Keratinocyte (primary cell): ENCODE measurements at regions not wholly inside any gene's neighbourhood (a gene's known extent, or its start where the extent isn't known, plus 50 kb on each side); places are given as distances from the start of the nearest gene placed in this dataset.

ENCODE experiments used
- DNase-seq: peaks from one replicate; pipeline ENCODE4 v3.0.0-alpha.2; 2011; ENCODE audit warnings: low read depth, missing footprints, low spot score
- FAIRE-seq: peaks from 2 replicates; lab custom pipeline; 2011; peaks lifted over from hg19 to GRCh38; lab: Jason Lieb, UNC
- H2AFZ ChIP-seq: 2 replicates; pipeline ENCODE4 v1.6.0; 2012; ENCODE audit warnings: low read length, control low read depth, inconsistent platforms; ENCODE audit not compliant: control insufficient read depth
- H3K27ac ChIP-seq: 2 replicates; pipeline ENCODE4 v1.5.1; 2011; ENCODE audit warnings: low read length; ENCODE audit not compliant: control insufficient read depth, insufficient read depth
- H3K27me3 ChIP-seq: 3 replicates; pipeline ENCODE4 v1.6.0; 2011; ENCODE audit warnings: low read length; ENCODE audit not compliant: control insufficient read depth, insufficient read depth; ENCODE audit errors: extremely low read depth
- H3K36me3 ChIP-seq, 2 experiments: 2 replicates in 1 of 2; 3 replicates in 1 of 2; pipeline ENCODE4 v1.5.1; 2011; ENCODE audit warnings: low read length in 2 of 2, mild to moderate bottlenecking in 1 of 2; ENCODE audit not compliant: control insufficient read depth in 2 of 2, insufficient read depth in 2 of 2; ENCODE audit errors: extremely low read depth in 1 of 2
- H3K4me1 ChIP-seq: 3 replicates; pipeline ENCODE4 v1.5.1; 2011; ENCODE audit warnings: low read length; ENCODE audit not compliant: control insufficient read depth, insufficient read depth; ENCODE audit errors: extremely low read depth
- H3K4me2 ChIP-seq: 3 replicates; pipeline ENCODE4 v1.6.0; 2011; ENCODE audit warnings: low read depth, low read length; ENCODE audit not compliant: control insufficient read depth, insufficient read depth; ENCODE audit errors: extremely low read depth
- H3K4me3 ChIP-seq, 3 experiments: fragments of 200-600 bp in 1 of 3; sonication (generic) in 1 of 3; 2 replicates in 2 of 3; 3 replicates in 1 of 3; pipeline ENCODE4 v1.5.1; 2011 to 2016; ENCODE audit warnings: low read length in 3 of 3, mild to moderate bottlenecking in 3 of 3, control low read depth in 2 of 3, inconsistent platforms in 1 of 3, low read depth in 1 of 3, mixed read lengths in 1 of 3, mixed run types in 1 of 3, moderate library complexity in 1 of 3; ENCODE audit not compliant: control insufficient read depth in 2 of 3, insufficient read depth in 2 of 3; ENCODE audit errors: extremely low read depth in 1 of 3
- H3K79me2 ChIP-seq: 2 replicates; pipeline ENCODE4 v1.6.0; 2012; ENCODE audit warnings: low read length; ENCODE audit not compliant: control insufficient read depth, insufficient read depth
- H3K9ac ChIP-seq: 3 replicates; pipeline ENCODE4 v1.6.0; 2011; ENCODE audit warnings: low read length; ENCODE audit not compliant: control insufficient read depth, insufficient read depth; ENCODE audit errors: extremely low read depth
- H3K9me1 ChIP-seq: 3 replicates; pipeline ENCODE4 v1.6.0; 2011; ENCODE audit warnings: low read length; ENCODE audit not compliant: control insufficient read depth, insufficient read depth; ENCODE audit errors: extremely low read depth
- H3K9me3 ChIP-seq: 2 replicates; pipeline ENCODE4 v1.5.1; 2012; ENCODE audit warnings: low read depth, low read length; ENCODE audit not compliant: control insufficient read depth
- H4K20me1 ChIP-seq: 3 replicates; pipeline ENCODE4 v1.6.0; 2011; ENCODE audit warnings: low read length; ENCODE audit not compliant: control insufficient read depth, insufficient read depth; ENCODE audit errors: extremely low read depth
- EZH2 ChIP-seq: IDR thresholded peaks from one replicate; pipeline ENCODE4 v1.6.1; 2012; ENCODE audit warnings: inconsistent platforms, mild to moderate bottlenecking, low read length, moderate library complexity
- dilution Hi-C: fragments of 300-500 bp; cut with MboI; formaldehyde crosslinking; loops from one replicate; pipeline ENCODE4 v1.7.0; 2020; ENCODE audit warnings: low sequenced_read_pairs; ENCODE audit not compliant: extremely low pct_ligation_motif_present
- TF ChIP-seq, protein P1 (sequence below), 3 experiments: IDR thresholded peaks in 1 of 3; conservative IDR thresholded peaks in 1 of 3; optimal IDR thresholded peaks in 1 of 3; 2 replicates in 2 of 3; 3 replicates in 1 of 3; pipeline versions ENCODE3 to v1.5.1; 2011; ENCODE audit warnings: low read length in 3 of 3, mild to moderate bottlenecking in 3 of 3, moderate library complexity in 2 of 3, control low read depth in 1 of 3, inconsistent platforms in 1 of 3; ENCODE audit not compliant: insufficient read depth in 2 of 3; ENCODE audit errors: extremely low read depth in 1 of 3

DNA sequence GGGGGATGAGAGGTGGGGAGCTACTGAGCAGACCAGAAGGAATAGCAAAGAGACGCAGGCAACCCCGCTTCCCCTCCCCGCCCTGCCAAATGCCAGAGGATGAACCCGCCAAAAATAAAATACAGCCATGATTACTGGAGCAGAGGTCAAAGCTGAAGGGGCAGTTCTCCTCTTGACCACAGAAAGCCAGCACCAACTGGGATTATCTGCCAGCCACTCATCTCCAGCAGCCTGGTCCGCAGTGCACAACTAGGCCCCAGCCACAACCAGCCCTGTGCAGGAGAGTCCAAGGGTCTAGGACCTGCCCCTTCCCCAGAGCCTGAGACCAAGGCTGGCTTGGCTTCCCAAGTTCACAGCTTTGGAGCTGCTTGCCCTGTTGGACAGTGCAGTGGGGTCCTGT, 67.4 kb upstream of the BCOR start:
- Histone ChIP-seq H3K4me3 (no peak overlapping the region), H4K20me1 (no peaks in the 10 kb centered on the region), H3K79me2 (no peaks in the 10 kb centered on the region), H3K9ac (no peak overlapping the region), H2AFZ (no peak overlapping the region), H3K4me1 (peaks cover 9% of the 10 kb centered on the region), H3K27me3 (peaks cover 19% of the 10 kb centered on the region), H3K9me3 (no peaks in the 10 kb centered on the region), H3K4me2 (no peak overlapping the region), H3K36me3 (no peaks in the 10 kb centered on the region), H3K9me1 (no peaks in the 10 kb centered on the region), H3K27ac (no peak overlapping the region)
- FAIRE-seq: no peak
- dilution Hi-C loops: no loop called here
- no peak for TF ChIP-seq EZH2
- TF ChIP-seq, protein P1, sequence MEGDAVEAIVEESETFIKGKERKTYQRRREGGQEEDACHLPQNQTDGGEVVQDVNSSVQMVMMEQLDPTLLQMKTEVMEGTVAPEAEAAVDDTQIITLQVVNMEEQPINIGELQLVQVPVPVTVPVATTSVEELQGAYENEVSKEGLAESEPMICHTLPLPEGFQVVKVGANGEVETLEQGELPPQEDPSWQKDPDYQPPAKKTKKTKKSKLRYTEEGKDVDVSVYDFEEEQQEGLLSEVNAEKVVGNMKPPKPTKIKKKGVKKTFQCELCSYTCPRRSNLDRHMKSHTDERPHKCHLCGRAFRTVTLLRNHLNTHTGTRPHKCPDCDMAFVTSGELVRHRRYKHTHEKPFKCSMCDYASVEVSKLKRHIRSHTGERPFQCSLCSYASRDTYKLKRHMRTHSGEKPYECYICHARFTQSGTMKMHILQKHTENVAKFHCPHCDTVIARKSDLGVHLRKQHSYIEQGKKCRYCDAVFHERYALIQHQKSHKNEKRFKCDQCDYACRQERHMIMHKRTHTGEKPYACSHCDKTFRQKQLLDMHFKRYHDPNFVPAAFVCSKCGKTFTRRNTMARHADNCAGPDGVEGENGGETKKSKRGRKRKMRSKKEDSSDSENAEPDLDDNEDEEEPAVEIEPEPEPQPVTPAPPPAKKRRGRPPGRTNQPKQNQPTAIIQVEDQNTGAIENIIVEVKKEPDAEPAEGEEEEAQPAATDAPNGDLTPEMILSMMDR (optimal IDR thresholded peaks at IDR 0.05 in 1 of 3, IDR thresholded peaks at IDR 0.05 in 1 of 3, conservative IDR thresholded peaks at IDR 0.05 in 1 of 3; ENCODE audit: extremely low read depth in 1 of 3, insufficient read depth in 2 of 3, low read length in 3 of 3): no peak
- DNase-seq: no peak

DNA sequence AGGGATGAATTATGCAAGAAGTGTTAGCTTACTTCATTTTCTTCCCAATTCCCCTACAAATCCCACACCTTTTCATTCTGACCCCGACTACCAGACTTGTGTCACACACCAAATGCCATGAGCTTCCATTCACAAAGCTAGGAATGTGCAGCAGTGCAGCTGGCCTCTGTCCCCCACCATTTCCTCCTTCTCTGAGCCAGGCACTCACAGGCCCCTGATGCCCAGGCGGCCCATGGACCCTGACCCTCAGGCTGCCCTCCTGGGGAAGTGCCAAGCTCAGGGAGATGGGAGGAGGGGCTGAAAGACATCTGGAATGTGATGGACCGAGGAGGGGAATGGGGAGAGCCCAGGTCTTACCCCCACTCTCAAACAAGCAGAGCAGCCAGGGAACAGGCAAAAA, 67.0 kb upstream of the BCOR start:
- dilution Hi-C loops: no loop called here
- no peak overlapping the region for H3K27ac ChIP-seq
- no peaks in the 10 kb centered on the region for H3K36me3 ChIP-seq
- no peak for FAIRE-seq
- H3K79me2 ChIP-seq: no peaks in the 10 kb centered on the region
- TF ChIP-seq, protein P1 (optimal IDR thresholded peaks at IDR 0.05 in 1 of 3, IDR thresholded peaks at IDR 0.05 in 1 of 3, conservative IDR thresholded peaks at IDR 0.05 in 1 of 3; ENCODE audit: extremely low read depth in 1 of 3, insufficient read depth in 2 of 3, low read length in 3 of 3): no peak
- no peak for TF ChIP-seq EZH2
- H4K20me1 ChIP-seq: no peaks in the 10 kb centered on the region
- no peaks in the 10 kb centered on the region for H3K9me1 ChIP-seq
- H3K27me3 ChIP-seq: peaks cover 17% of the 10 kb centered on the region
- H3K9ac ChIP-seq: no peak overlapping the region
- no peak overlapping the region for H2AFZ ChIP-seq
- no peak overlapping the region for H3K4me2 ChIP-seq
- peaks cover 9% of the 10 kb centered on the region for H3K4me1 ChIP-seq
- H3K9me3 ChIP-seq: no peaks in the 10 kb centered on the region
- no peak for DNase-seq
- H3K4me3 ChIP-seq: no peak overlapping the region
